Activated CD8-positive, alpha-beta memory T cell treated with anti-CD3 and anti-CD28 coated beads, Interleukin-2, amount 50 U/mL, for 48 hours (primary cell): ENCODE measurements at regions not wholly inside any gene's neighbourhood (a gene's known extent, or its start where the extent isn't known, plus 50 kb on each side); places are given as distances from the start of the nearest gene placed in this dataset.

Experiments used
- DNase-seq: peaks from one replicate; pipeline ENCODE4 v3.0.0-alpha.2; 2020

- peak; percentile 25 for DNase-seq
These were observed 100.3 kb upstream of the MBOAT2 start for GRCh38 chr2:9103663-9104277.

DNA sequence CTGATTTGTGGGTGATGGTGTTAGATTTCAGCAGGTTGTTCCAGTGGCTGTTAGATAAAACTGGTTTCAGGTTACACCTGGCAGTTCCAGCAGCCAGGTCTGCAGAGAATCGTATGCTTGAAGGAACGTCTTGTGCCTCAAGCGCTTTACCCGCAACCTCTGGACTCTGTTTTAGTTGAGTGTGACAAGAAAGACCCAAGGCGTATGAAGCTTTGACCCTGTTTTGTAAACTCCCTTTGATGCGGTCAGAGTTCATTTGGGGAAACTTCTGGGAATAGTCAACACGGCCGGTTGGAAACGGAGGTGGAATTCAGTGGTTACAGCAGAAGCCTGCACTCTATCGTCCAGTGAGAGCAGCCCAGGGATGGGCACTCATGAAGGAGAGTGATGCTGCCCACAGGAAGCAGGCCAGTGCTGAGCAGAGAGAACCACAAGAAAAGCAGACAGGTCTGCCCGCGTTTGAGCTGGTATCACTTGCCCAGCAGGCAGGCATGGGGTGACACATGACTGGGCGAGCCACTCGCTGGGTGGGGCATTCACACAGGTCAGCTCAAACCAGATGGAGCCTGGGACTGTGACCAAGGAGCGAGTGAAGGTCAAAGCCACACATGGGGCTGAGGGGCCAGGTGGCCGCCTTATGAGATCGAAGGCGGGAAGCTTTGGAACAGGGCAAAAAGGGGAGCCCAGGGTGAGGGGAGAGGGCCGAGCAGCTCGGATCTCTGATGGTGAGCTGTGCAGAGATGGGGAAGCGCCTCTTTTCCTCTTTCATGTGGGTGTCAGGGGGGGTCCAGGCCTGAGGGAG lies 99.6 kb upstream of the MBOAT2 start:
- DNase-seq, result peak; percentile 36

GRCh38 chr2:9101763-9102425 lies 98.4 kb upstream of the MBOAT2 start:
- DNase-seq, result no peak

- DNase-seq, result no peak
These were observed 96.8 kb upstream of the MBOAT2 start for GRCh38 chr2:9100080-9100876.

DNA sequence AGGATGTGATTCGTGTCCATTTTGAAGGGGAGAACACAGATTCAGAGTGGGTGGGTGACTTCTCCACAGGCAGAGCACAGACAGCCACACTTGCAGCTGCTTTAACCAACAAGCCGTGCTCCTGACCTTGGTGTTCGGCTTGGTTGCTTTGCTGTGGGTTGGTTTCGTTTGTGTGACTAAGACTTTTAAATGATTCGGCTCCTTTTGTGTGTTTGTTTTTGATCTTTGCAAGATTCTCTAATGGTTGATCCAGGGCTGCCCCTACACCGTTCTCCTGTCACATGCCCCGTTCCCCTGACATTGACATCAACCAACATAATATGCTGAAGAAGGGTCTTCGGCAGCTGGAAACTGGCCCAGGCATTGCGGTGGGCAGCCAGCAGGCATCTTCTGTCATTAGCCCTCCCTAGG lies 95.9 kb upstream of the MBOAT2 start:
- peak; percentile 60 for DNase-seq

GRCh38 chr2:9097892-9098291 lies 94.4 kb upstream of the MBOAT2 start:
- no peak for DNase-seq

DNA sequence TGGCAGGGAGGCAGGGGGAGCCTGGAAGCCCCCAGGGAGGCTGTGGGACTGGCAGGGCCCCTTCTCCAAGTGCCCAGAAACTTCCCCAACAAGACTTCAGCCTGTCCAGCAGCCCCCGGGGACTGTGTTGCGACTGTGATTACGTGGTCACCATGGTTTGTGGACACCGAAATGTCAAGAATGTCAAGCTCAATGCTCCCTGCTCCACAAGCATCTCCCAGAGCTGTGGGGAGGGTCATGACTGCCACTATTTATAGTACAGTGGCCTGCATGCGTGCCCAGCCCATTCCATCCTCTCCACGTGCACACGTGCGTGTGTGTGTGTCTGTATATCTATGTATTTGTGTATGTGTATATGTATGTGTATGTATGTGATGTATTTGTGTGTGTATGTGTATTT lies 93.8 kb upstream of the MBOAT2 start:
- no peak for DNase-seq

DNA sequence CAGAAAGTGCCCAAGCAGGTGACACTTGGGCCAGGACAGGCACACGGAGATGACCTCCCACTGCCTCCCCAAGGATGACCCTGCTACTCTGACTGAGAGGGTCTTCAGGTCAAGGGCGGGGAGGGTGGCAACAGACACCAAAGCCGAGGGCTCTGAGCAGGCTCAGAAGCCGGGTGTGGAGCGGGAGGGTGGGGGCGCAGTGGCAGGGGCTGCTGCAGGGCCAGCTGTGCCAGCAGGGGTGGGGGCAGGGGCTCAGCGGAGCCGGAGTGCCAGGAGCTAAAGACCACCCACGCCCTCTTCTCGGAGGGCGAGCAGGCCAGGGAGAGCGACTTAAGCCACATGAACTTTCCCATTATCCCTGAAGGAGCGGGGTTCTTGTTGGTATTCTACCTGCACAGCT lies 93.3 kb upstream of the MBOAT2 start:
- no peak for DNase-seq

GRCh38 chr2:9095690-9096089 lies 92.2 kb upstream of the MBOAT2 start:
- DNase-seq, result no peak

GRCh38 chr2:9095226-9095625 lies 91.7 kb upstream of the MBOAT2 start:
- DNase-seq, result no peak

GRCh38 chr2:9094117-9094516 lies 90.6 kb upstream of the MBOAT2 start:
- DNase-seq, result no peak

GRCh38 chr2:9093324-9093723 lies 89.8 kb upstream of the MBOAT2 start:
- no peak for DNase-seq

DNA sequence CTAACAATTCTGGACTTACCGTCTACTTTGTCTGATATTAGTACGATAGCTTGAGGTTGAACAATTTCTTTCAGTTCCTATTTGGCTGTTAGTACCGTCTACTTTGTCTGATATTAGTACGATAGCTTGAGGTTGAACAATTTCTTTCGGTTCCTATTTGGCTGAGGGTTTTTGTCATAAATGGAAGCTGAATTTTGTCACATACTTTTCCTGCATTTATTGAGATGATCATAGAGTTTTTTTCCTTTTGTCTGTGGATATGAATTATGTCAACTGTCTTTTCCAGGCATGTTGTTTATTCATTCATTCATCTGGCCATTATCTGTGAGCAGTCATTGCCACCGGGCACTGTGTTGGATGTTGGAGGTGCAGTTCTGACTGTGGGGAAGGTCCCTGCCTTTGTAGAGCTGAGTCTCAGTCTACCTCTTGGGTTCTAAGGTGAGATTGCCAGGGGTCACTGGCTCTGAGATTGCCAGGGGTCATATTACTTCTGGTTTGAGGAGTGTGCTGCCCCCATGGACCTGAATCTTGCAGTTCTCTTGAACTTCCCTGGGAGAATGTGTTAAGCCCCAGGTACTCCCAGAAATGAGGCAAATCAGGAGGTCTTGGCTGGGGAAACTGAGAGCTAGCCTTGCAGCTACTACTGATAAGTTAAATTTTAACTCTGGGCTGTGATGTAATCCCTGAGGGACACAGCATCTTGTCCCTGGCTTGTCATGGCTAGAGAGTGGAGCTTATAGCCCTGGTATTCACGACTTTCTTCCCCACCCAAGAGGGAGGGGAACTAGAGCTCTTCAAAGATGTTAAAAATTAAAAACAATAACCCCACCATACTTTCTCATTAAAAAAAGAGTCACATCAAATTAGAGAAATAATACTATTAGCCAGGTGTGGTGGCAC lies 89.1 kb upstream of the MBOAT2 start:
- no peak for DNase-seq

GRCh38 chr2:9091811-9092210 lies 88.3 kb upstream of the MBOAT2 start:
- DNase-seq, result no peak

- no peak for DNase-seq
These were observed 86.3 kb upstream of the MBOAT2 start for GRCh38 chr2:9089831-9090230.

DNA sequence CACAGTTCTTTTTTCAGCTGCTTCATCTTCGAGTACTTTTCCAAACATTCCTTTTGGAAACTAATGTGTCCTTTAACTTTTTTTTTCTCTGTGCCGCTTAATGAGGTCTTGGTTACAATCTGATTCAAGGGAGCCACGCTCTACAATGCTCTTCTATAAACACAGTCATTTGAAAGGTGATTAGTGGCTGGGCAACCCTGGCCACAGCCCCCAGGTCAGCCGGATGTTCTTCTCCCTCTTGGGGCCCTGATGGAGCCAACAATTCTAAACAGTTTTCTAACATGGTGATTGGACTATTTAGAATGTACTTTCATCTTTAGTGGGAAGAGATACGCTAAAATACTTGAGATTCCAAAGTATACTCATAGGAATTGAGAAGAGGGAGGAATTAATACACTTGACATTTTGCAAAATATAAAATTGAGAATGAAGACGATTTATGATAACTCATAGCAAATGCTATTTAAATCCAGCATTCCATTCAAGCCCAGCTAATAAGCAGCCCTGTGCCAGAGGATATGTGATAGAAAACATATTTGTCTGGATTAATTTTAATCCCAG lies 83.7 kb upstream of the MBOAT2 start:
- DNase-seq, result no peak

DNA sequence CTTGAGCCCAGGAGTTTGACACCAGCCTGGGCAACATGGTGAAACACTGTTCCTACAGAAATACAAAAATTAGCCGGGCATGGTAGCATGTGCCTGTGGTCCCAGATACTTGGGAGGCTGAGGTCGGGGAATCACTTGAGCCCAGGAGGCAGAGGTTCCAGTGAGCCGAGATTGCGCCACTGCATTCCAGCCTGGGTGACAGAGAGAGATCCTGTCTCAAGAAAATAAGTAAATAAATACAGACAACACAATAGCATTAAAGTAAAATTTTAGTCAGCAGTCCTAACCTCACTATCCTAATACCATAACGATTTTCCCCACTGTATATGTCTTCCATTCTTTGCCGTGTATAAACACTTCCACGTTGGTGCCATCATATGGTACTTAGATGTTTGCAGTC lies 83.0 kb upstream of the MBOAT2 start:
- no peak for DNase-seq

GRCh38 chr2:9085353-9085752 lies 81.9 kb upstream of the MBOAT2 start:
- DNase-seq, result no peak

- no peak for DNase-seq
These were observed 79.8 kb upstream of the MBOAT2 start for GRCh38 chr2:9083287-9083686.

- no peak for DNase-seq
These were observed 78.7 kb upstream of the MBOAT2 start for GRCh38 chr2:9082158-9082557.

DNA sequence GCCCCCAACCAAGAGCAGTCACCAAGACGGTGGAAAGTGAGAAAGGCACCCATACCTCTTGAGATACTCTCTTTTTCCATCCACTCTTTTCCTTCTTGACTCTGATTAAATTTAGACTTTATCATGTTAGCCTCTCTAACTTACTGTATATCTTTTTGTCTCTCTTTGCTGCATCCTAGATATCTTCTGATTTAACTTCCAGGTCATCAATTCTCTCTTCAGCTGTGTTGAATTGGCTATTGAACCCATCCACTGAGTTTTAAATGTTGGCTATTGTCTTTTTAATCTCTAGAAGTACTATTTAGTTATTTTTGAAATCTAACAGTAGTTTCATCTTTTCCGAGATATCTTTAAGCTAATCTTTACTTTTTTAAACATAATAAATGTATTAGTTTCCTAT lies 78.3 kb upstream of the MBOAT2 start:
- no peak for DNase-seq

GRCh38 chr2:9078405-9078804 lies 74.9 kb upstream of the MBOAT2 start:
- DNase-seq, result no peak
